AG10803 (cell line): ENCODE measurements at regions not wholly inside any gene's neighbourhood (a gene's known extent, or its start where the extent isn't known, plus 50 kb on each side); places are given as distances from the start of the nearest gene placed in this dataset.

Source experiments
- DNase-seq: peaks from one replicate; pipeline ENCODE4 v3.0.0; 2010; ENCODE audit warnings: low read depth
- H3K4me3 ChIP-seq: 2 replicates; pipeline ENCODE4 v1.5.1; 2011; ENCODE audit warnings: mild to moderate bottlenecking, low read length, control low read depth
- CTCF ChIP-seq: conservative IDR thresholded peaks from 2 replicates; pipeline ENCODE4 v1.5.1; 2011; ENCODE audit warnings: mild to moderate bottlenecking, low read length, control low read depth, inconsistent platforms

GRCh38 chr9:24488896-24489295, 56.8 kb downstream of the IZUMO3 start:
- DNase-seq: no peak
- H3K4me3 ChIP-seq: no peak overlapping the region
- TF ChIP-seq CTCF: no peak

- no peak for DNase-seq
- H3K4me3 ChIP-seq: no peak overlapping the region
- TF ChIP-seq CTCF: no peak
These were observed 57.8 kb downstream of the IZUMO3 start for GRCh38 chr9:24487946-24488345.

- TF ChIP-seq CTCF: no peak
These were observed 58.3 kb downstream of the IZUMO3 start for GRCh38 chr9:24487250-24487861.

GRCh38 chr9:24479361-24480059, 66.2 kb downstream of the IZUMO3 start:
- TF ChIP-seq CTCF: no peak
- no peak for DNase-seq
- no peak overlapping the region for H3K4me3 ChIP-seq

More at GRCh38 chr9:24487250-24487861, 58.3 kb downstream of the IZUMO3 start:
- DNase-seq: no peak
- no peak overlapping the region for H3K4me3 ChIP-seq

GRCh38 chr9:24464319-24464951, 81.3 kb downstream of the IZUMO3 start:
- DNase-seq: no peak
- no peak for TF ChIP-seq CTCF

GRCh38 chr9:24462951-24463350, 82.7 kb downstream of the IZUMO3 start:
- no peak overlapping the region for H3K4me3 ChIP-seq
- no peak for DNase-seq
- no peak for TF ChIP-seq CTCF

More at GRCh38 chr9:24464319-24464951, 81.3 kb downstream of the IZUMO3 start:
- H3K4me3 ChIP-seq: no peak overlapping the region

- H3K4me3 ChIP-seq: no peak overlapping the region
- no peak for TF ChIP-seq CTCF
- no peak for DNase-seq
These were observed 84.9 kb downstream of the IZUMO3 start for GRCh38 chr9:24460781-24461180.
